ENCODE measurements at regions not wholly inside any gene's neighbourhood (a gene's known extent, or its start where the extent isn't known, plus 50 kb on each side); places are given as distances from the start of the nearest gene placed in this dataset.

- TF ChIP-seq, protein P1, sequence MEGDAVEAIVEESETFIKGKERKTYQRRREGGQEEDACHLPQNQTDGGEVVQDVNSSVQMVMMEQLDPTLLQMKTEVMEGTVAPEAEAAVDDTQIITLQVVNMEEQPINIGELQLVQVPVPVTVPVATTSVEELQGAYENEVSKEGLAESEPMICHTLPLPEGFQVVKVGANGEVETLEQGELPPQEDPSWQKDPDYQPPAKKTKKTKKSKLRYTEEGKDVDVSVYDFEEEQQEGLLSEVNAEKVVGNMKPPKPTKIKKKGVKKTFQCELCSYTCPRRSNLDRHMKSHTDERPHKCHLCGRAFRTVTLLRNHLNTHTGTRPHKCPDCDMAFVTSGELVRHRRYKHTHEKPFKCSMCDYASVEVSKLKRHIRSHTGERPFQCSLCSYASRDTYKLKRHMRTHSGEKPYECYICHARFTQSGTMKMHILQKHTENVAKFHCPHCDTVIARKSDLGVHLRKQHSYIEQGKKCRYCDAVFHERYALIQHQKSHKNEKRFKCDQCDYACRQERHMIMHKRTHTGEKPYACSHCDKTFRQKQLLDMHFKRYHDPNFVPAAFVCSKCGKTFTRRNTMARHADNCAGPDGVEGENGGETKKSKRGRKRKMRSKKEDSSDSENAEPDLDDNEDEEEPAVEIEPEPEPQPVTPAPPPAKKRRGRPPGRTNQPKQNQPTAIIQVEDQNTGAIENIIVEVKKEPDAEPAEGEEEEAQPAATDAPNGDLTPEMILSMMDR (IDR thresholded peaks at IDR 0.05): no peak
- TF ChIP-seq ZFX (IDR thresholded peaks at IDR 0.05; ENCODE audit: borderline replicate concordance): no peak
These were observed 519.5 kb upstream of the CAMK1G start for GRCh38 chr1:209063767-209064659.
